Fibroblast of mammary gland (primary cell): ENCODE measurements at regions not wholly inside any gene's neighbourhood (a gene's known extent, or its start where the extent isn't known, plus 50 kb on each side); places are given as distances from the start of the nearest gene placed in this dataset.

Experiments used
- DNase-seq: peaks from one replicate; pipeline ENCODE4 v3.0.0-alpha.2; 2010; ENCODE audit warnings: low read depth
- H3K4me3 ChIP-seq: 2 replicates; pipeline ENCODE4 v1.5.1; 2011; ENCODE audit warnings: low read depth, mild to moderate bottlenecking, low read length, moderate library complexity; ENCODE audit not compliant: control insufficient read depth
- CTCF ChIP-seq: conservative IDR thresholded peaks from 2 replicates; pipeline ENCODE4 v1.5.1; 2011; ENCODE audit warnings: low read depth, low read length, inconsistent platforms; ENCODE audit not compliant: control insufficient read depth, insufficient read depth

DNA sequence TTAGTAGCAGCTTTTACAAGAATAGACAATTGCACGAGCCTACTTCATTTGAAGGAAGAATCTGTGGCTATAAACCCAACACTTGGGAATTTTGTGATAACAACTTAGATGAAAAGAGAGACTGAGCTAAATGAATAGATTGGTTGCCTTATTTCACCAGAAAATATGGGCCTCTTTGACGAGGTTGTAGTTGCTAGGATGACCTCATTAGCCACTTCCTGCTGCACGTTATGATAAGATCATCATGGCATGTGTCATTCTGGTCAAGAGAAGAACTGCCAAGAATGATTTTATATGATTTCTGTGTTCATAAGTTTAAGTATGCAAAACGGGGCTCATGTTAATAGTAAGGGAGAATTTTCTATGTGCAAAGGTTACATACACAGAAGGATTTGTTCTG is 321.9 kb upstream of the GIMD1 start:
- no peak for TF ChIP-seq CTCF
- no peak overlapping the region for H3K4me3 ChIP-seq
- peak; percentile 43 for DNase-seq

DNA sequence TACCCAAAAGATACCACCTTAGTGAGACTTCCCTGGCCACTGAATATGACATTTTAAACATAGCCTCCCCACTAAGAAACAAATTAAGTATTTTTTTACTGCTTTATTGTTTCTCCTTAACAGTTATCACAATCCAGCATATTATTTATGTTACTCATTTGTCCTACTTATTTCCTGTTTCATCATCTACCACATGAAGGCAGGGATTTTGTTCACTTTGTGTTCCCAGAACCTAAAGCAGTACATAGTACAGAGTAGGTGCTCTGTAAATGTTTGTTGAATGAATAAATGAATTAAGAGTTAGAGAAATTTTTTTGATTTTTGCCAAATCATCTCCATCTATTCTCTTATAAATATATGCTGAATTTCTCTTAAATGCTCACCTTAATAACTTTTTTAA is 318.4 kb upstream of the GIMD1 start:
- no peak overlapping the region for H3K4me3 ChIP-seq
- peak; percentile 10 for DNase-seq
- no peak for TF ChIP-seq CTCF

GRCh38 chr4:106681381-106681921 is 312.9 kb upstream of the GIMD1 start:
- DNase-seq, result no peak
- H3K4me3 ChIP-seq, result no peak overlapping the region
- no peak for TF ChIP-seq CTCF

DNA sequence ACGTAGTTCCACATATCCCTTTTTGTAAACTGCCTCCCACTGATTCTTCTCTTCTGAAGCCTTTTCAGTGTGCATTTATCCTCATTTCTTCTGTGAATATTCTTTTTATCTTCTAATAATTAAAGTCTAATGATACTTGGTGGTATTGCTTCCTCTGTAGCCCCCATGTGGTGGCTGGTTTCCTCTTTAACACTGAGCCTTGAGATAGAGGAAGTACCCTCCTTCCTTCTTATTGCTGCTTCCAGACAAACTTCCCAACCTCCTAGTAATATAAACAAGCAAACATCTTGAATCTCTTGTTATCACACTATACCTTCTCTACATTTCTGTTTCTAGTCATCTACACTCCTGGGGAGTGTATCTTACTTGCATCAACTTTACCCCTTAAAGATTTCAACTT is 310.5 kb upstream of the GIMD1 start:
- H3K4me3 ChIP-seq, result no peak overlapping the region
- DNase-seq, result no peak
- TF ChIP-seq CTCF, result no peak

DNA sequence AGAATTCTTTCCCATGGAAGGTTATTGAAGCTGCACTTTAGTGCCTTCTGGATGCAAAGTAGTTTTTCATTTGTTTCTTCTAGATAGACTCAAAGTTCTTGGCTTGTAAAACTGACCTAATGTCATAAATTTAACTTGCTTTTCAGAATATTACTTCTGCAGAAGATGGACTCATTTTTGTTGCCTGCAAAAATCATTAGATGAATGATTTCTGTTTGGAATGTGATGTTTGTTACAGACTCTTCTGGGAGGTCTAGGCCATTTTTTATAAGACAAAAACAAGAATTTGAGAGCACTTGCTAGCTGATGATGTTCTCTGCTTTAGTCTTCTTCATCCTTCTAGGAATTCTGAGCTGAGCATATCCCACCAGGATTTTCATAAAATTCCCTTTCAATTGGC is 308.6 kb upstream of the GIMD1 start:
- DNase-seq, result no peak
- no peak overlapping the region for H3K4me3 ChIP-seq
- no peak for TF ChIP-seq CTCF

DNA sequence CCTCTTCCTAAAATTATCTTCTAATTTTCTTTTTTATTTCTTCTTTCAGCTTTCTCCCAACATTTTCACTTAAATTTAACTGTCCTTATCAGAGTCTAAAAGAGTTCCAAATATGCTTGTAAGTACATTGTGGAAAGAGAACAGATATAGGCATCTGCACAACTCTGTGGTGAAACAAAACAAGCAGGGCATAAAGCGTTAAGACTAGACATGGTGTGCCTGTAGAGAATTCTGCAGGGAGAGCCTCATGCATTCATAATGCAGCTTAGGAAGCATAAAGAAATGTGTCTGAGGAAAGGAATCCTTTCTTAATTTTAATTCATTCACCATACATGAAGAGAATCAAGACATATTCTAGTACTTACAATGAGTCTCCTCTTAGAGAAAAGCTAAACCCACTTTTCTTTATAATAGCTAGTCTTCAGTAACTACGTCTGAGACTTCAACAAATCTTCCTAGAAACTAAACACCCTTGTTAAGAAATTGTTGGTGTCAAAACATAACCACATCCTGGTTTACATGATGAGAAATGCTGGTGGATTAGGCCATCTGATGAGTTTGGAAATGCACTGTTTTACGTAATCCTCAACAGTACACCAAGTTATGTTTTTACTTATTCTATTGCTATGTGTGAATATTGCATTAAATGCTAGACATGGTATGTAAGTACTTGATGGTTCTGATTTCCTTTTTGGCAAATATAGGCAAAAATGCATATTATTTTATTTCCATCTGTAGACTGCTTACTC is 307.8 kb upstream of the GIMD1 start:
- no peak overlapping the region for H3K4me3 ChIP-seq
- DNase-seq, result peak; percentile 68
- no peak for TF ChIP-seq CTCF
